T-cell (primary cell): ENCODE measurements at regions not wholly inside any gene's neighbourhood (a gene's known extent, or its start where the extent isn't known, plus 50 kb on each side); places are given as distances from the start of the nearest gene placed in this dataset.

ENCODE experiments used
- ATAC-seq, 4 experiments: fragments of 200-7000 bp in 3 of 4; fragments of 150-1000 bp in 1 of 4; cut with Tn5 transposase; replicated peaks in 1 of 4; 1 replicate in 3 of 4; 2 replicates in 1 of 4; pipeline ENCODE4 v1.10.0; 2021; ENCODE audit warnings: moderate library complexity in 3 of 4, mild to moderate bottlenecking in 2 of 4, moderate number of reproducible peaks in 1 of 4
- CTCF ChIA-PET, 2 donors: fragments of 300-600 bp; sonication (Branson Sonifier 250); formaldehyde crosslinking; loops; one replicate each; lab custom pipeline; 2022; ENCODE audit warnings: antibody characterized with exemption in 2 of 2; lab: Charles Lee
- POLR2A ChIA-PET, 2 donors: fragments of 300-600 bp; sonication (Branson Sonifier 250); formaldehyde crosslinking; loops; one replicate each; lab custom pipeline; 2022; ENCODE audit warnings: antibody characterized with exemption in 2 of 2; lab: Charles Lee
- DNase-seq, 35 experiments: peaks; one replicate each; pipeline versions ENCODE4 v3.0.0 to v3.0.0-alpha.2; 2013 to 2023
- H3K27ac ChIP-seq: one replicate; pipeline ENCODE4 v1.5.1; 2013; ENCODE audit warnings: low read length
- H3K27me3 ChIP-seq, 2 experiments: replicated peaks in 1 of 2; 1 replicate in 1 of 2; 2 replicates in 1 of 2; pipeline versions ENCODE4 v1.6.1 to v1.7.0; 2013; ENCODE audit warnings: low read length in 1 of 2, mixed read lengths in 1 of 2; ENCODE audit not compliant: control insufficient read depth in 2 of 2, insufficient read depth in 2 of 2; ENCODE audit errors: extremely low read depth in 1 of 2
- H3K36me3 ChIP-seq, 2 donors: 1 replicate in 1 of 2; 2 replicates in 1 of 2; pipeline versions ENCODE4 v1.6.1 to v1.7.0; 2013; ENCODE audit warnings: low read length in 1 of 2; ENCODE audit not compliant: control insufficient read depth in 2 of 2, insufficient read depth in 1 of 2; ENCODE audit errors: extremely low read depth in 1 of 2
- H3K4me1 ChIP-seq, 2 experiments: 1 replicate in 1 of 2; 2 replicates in 1 of 2; pipeline versions ENCODE4 v1.6.1 to v1.7.0; 2013; ENCODE audit warnings: low read length in 2 of 2, mixed read lengths in 1 of 2; ENCODE audit not compliant: insufficient read depth in 2 of 2, control insufficient read depth in 1 of 2; ENCODE audit errors: extremely low read depth in 1 of 2
- H3K4me3 ChIP-seq, 2 donors: 1 replicate in 1 of 2; 2 replicates in 1 of 2; pipeline versions ENCODE4 v1.5.1 to v1.7.0; 2013; ENCODE audit warnings: mild to moderate bottlenecking in 2 of 2, low read length in 1 of 2, moderate library complexity in 1 of 2; ENCODE audit not compliant: control insufficient read depth in 1 of 2; ENCODE audit errors: extremely low read depth in 1 of 2
- H3K9me3 ChIP-seq: 2 replicates; pipeline ENCODE4 v1.7.0; 2013
- H3K27ac Mint-ChIP-seq, 2 donors: one replicate each; pipeline ENCODE4 v1.8.0; 2020 to 2021; ENCODE audit warnings: mild to moderate bottlenecking in 2 of 2, mixed read lengths in 2 of 2
- H3K27me3 Mint-ChIP-seq, 2 donors: one replicate each; pipeline ENCODE4 v1.8.0; 2021 to 2022; ENCODE audit warnings: mixed read lengths in 2 of 2
- H3K36me3 Mint-ChIP-seq: one replicate; pipeline ENCODE4 v1.8.0; 2021; ENCODE audit warnings: mixed read lengths
- H3K4me1 Mint-ChIP-seq, 3 donors: one replicate each; pipeline ENCODE4 v1.8.0; 2020 to 2022; ENCODE audit warnings: mixed read lengths in 3 of 3, mild to moderate bottlenecking in 1 of 3
- H3K4me3 Mint-ChIP-seq, 3 donors: one replicate each; pipeline ENCODE4 v1.8.0; 2020 to 2022; ENCODE audit warnings: mild to moderate bottlenecking in 3 of 3, mixed read lengths in 3 of 3, moderate library complexity in 3 of 3
- H3K9me3 Mint-ChIP-seq, 3 donors: one replicate each; pipeline ENCODE4 v1.8.0; 2020 to 2022; ENCODE audit warnings: mixed read lengths in 3 of 3
- WGBS: methylation state at CpG from one replicate; pipeline ENCODE4 v1.1.5; 2013; ENCODE audit warnings: missing lambda C conversion rate; ENCODE audit not compliant: insufficient coverage; 5-methylcytosine and 5-hydroxymethylcytosine counted together

GRCh38 chr16:17832738-17833137 lies 362.0 kb upstream of the XYLT1 start:
- ChIA-PET CTCF (no interaction called here), POLR2A (no interaction called here)
- Mint-ChIP-seq H3K4me1 (no peaks in the 10 kb centered on the region), H3K36me3 (no peaks in the 10 kb centered on the region), H3K27me3 (no peaks in the 10 kb centered on the region), H3K27ac (no peak overlapping the region), H3K9me3 (no peaks in the 10 kb centered on the region), H3K4me3 (no peak overlapping the region)
- Histone ChIP-seq H3K27ac (no peak overlapping the region), H3K4me3 (no peak overlapping the region), H3K27me3 (no peaks in the 10 kb centered on the region), H3K4me1 (no peaks in the 10 kb centered on the region), H3K36me3 (no peaks in the 10 kb centered on the region), H3K9me3 (no peaks in the 10 kb centered on the region)
- WGBS = no CpG with 5 or more reads among the region's 2 CpGs
- DNase-seq (no peak), ATAC-seq (no peak)

- Histone ChIP-seq H3K4me1 (no peaks in the 10 kb centered on the region), H3K27me3 (no peaks in the 10 kb centered on the region), H3K9me3 (no peaks in the 10 kb centered on the region), H3K27ac (no peak overlapping the region), H3K36me3 (no peaks in the 10 kb centered on the region), H3K4me3 (no peak overlapping the region)
- ChIA-PET CTCF (no interaction called here), POLR2A (no interaction called here)
- no peaks in the 10 kb centered on the region for H3K4me1 Mint-ChIP-seq
- ATAC-seq (no peak), DNase-seq (no peak)
- no peaks in the 10 kb centered on the region for H3K36me3 Mint-ChIP-seq
- 100% methylated on average over 2 of the region's 5 CpGs for WGBS
- no peak overlapping the region for H3K4me3 Mint-ChIP-seq
- no peak overlapping the region for H3K27ac Mint-ChIP-seq
- H3K27me3 Mint-ChIP-seq = no peaks in the 10 kb centered on the region
- no peaks in the 10 kb centered on the region for H3K9me3 Mint-ChIP-seq
Observed at GRCh38 chr16:17831330-17831729, 360.6 kb upstream of the XYLT1 start.

GRCh38 chr16:17830651-17831050 lies 359.9 kb upstream of the XYLT1 start:
- Mint-ChIP-seq H3K27ac (no peak overlapping the region), H3K4me3 (no peak overlapping the region), H3K36me3 (no peaks in the 10 kb centered on the region), H3K4me1 (no peaks in the 10 kb centered on the region), H3K9me3 (no peaks in the 10 kb centered on the region), H3K27me3 (no peaks in the 10 kb centered on the region)
- 100% methylated on average over 1 of the region's 2 CpGs for WGBS
- no peaks in the 10 kb centered on the region for H3K9me3 ChIP-seq
- H3K4me3 ChIP-seq = no peak overlapping the region
- DNase-seq = no peak
- ATAC-seq = no peak
- H3K4me1 ChIP-seq = no peaks in the 10 kb centered on the region
- H3K27me3 ChIP-seq = no peaks in the 10 kb centered on the region
- ChIA-PET CTCF (no interaction called here), POLR2A (no interaction called here)
- H3K27ac ChIP-seq = no peak overlapping the region
- no peaks in the 10 kb centered on the region for H3K36me3 ChIP-seq

GRCh38 chr16:17829811-17830210 lies 359.1 kb upstream of the XYLT1 start:
- H3K4me1 Mint-ChIP-seq = no peaks in the 10 kb centered on the region
- Histone ChIP-seq H3K4me1 (no peaks in the 10 kb centered on the region), H3K27ac (no peak overlapping the region), H3K4me3 (no peak overlapping the region), H3K36me3 (no peaks in the 10 kb centered on the region), H3K9me3 (no peaks in the 10 kb centered on the region), H3K27me3 (no peaks in the 10 kb centered on the region)
- CTCF ChIA-PET = no interaction called here
- WGBS = no CpG with 5 or more reads among the region's 3 CpGs
- POLR2A ChIA-PET = no interaction called here
- H3K4me3 Mint-ChIP-seq = no peak overlapping the region
- ATAC-seq (no peak), DNase-seq (no peak)
- H3K9me3 Mint-ChIP-seq = no peaks in the 10 kb centered on the region
- no peak overlapping the region for H3K27ac Mint-ChIP-seq
- H3K27me3 Mint-ChIP-seq = no peaks in the 10 kb centered on the region
- H3K36me3 Mint-ChIP-seq = no peaks in the 10 kb centered on the region

GRCh38 chr16:17828012-17828411 lies 357.3 kb upstream of the XYLT1 start:
- H3K4me1 Mint-ChIP-seq = no peaks in the 10 kb centered on the region
- H3K4me3 Mint-ChIP-seq = no peak overlapping the region
- no peaks in the 10 kb centered on the region for H3K9me3 Mint-ChIP-seq
- peaks cover 7 to 10% of the 10 kb centered on the region in 2 donors for H3K27me3 Mint-ChIP-seq
- no peaks in the 10 kb centered on the region for H3K36me3 Mint-ChIP-seq
- H3K4me1 ChIP-seq = no peaks in the 10 kb centered on the region
- H3K4me3 ChIP-seq = no peak overlapping the region
- no peak overlapping the region for H3K27ac Mint-ChIP-seq
- ChIA-PET POLR2A (no interaction called here), CTCF (no interaction called here)
- no peak overlapping the region for H3K27ac ChIP-seq
- WGBS = 5% methylated on average over 2 of the region's 2 CpGs
- H3K9me3 ChIP-seq = no peaks in the 10 kb centered on the region
- no peaks in the 10 kb centered on the region for H3K27me3 ChIP-seq
- no peak for DNase-seq
- H3K36me3 ChIP-seq = no peaks in the 10 kb centered on the region
- ATAC-seq = no peak

- Mint-ChIP-seq H3K27me3 (peaks cover 8 to 16% of the 10 kb centered on the region in 2 donors), H3K9me3 (no peaks in the 10 kb centered on the region), H3K4me1 (no peaks in the 10 kb centered on the region), H3K27ac (no peak overlapping the region), H3K36me3 (no peaks in the 10 kb centered on the region), H3K4me3 (no peak overlapping the region)
- WGBS = 100% methylated on average over 1 of the region's 1 CpG
- ChIA-PET CTCF (no interaction called here), POLR2A (no interaction called here)
- H3K4me1 ChIP-seq = no peaks in the 10 kb centered on the region
- ATAC-seq = no peak
- no peaks in the 10 kb centered on the region for H3K27me3 ChIP-seq
- DNase-seq = no peak
- H3K4me3 ChIP-seq = no peak overlapping the region
- H3K27ac ChIP-seq = no peak overlapping the region
- H3K36me3 ChIP-seq = no peaks in the 10 kb centered on the region
- no peaks in the 10 kb centered on the region for H3K9me3 ChIP-seq
Observed at GRCh38 chr16:17827313-17827712, 356.6 kb upstream of the XYLT1 start.

- H3K27me3 Mint-ChIP-seq = peaks cover 5 to 9% of the 10 kb centered on the region in 2 donors
- no peaks in the 10 kb centered on the region for H3K36me3 ChIP-seq
- peaks cover 5 to 18% (median 15%) of the 10 kb centered on the region in 3 donors for H3K9me3 Mint-ChIP-seq
- no peaks in the 10 kb centered on the region for H3K4me1 ChIP-seq
- POLR2A ChIA-PET = no interaction called here
- H3K9me3 ChIP-seq = no peaks in the 10 kb centered on the region
- no peak overlapping the region for H3K4me3 ChIP-seq
- no peak overlapping the region for H3K27ac Mint-ChIP-seq
- H3K27me3 ChIP-seq = peaks cover 0 to 4% of the 10 kb centered on the region in 2 experiments
- no peak overlapping the region for H3K27ac ChIP-seq
- H3K36me3 Mint-ChIP-seq = no peaks in the 10 kb centered on the region
- DNase-seq = no peak
- no peak for ATAC-seq
- no peak overlapping the region for H3K4me3 Mint-ChIP-seq
- no peaks in the 10 kb centered on the region for H3K4me1 Mint-ChIP-seq
- WGBS = 100% methylated on average over 1 of the region's 2 CpGs
- CTCF ChIA-PET = no interaction called here
Observed at GRCh38 chr16:17817943-17818342, 347.2 kb upstream of the XYLT1 start.
